Sciatic nerve (tissue), 2 donors: ENCODE measurements at regions not wholly inside any gene's neighbourhood (a gene's known extent, or its start where the extent isn't known, plus 50 kb on each side); places are given as distances from the start of the nearest gene placed in this dataset.

Experiments
- ATAC-seq: fragments of 200-7000 bp; cut with Tn5 transposase; one replicate; pipeline ENCODE4 v1.9.1; 2020; ENCODE audit warnings: mild to moderate bottlenecking, moderate library complexity
- DNase-seq: peaks from one replicate; pipeline ENCODE4 v3.0.0-alpha.2; 2020; ENCODE audit warnings: low spot score
- intact Hi-C: fragments of 100-400 bp; cut with DNase I; formaldehyde crosslinking; loops from one replicate; pipeline ENCODE4 v1.14.2; 2022
- donor health status: DM: no; HTN: no; CAD: no.
- donor health status: DM: no; HTN: no; CAD: no.

DNA sequence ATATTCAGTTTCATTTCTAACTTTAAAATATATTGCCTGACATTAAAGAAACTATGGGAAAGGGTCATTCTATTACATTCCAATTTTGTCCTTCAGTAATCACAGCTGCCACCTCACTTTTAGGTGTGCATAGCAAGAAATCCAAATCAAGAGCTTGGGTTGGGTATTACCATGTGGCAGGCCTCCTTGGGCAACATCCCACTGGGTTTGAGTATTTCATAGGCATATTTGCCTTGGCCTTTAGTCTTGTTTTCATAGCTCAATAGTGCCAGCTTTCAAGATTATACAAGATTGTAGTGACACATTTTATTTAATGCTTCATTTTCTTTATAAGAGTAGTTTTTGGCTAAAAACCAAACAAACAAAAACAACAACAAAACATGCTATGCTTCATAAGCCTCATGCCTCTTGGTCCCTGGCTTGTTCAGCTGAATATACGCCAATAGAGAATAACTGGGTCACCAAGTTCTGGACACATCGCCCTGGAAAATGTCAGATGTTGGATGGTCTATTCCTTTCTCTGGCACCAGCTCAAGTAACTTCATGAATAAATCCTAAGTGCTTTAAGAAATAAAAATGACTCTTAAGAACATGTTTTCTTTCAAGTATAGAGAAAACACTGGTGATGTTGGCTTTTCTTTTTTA lies 167.4 kb upstream of the STARD13 start:
- peak; percentile 32 for ATAC-seq
- intact Hi-C loops, result no loop called here
- DNase-seq, result no peak

DNA sequence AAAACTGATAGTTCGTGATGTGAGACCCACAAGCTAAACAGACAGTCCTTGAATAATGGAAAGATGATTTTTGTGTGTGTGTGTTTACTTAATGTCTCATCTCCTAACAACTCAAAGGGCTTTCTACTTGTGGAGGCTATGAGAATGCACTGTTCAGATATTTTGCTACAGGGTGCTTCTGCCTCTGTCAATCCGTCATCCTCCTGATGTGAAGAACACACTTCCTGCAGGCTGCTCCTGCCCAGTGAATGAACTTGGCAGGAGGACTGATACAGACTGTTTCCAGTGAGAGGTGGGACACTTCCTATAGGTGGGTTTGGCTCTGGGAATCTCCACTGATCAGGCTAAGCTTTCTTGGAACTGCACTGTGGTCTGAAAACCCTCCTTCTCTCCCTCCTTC lies 168.4 kb upstream of the STARD13 start:
- DNase-seq, result no peak
- intact Hi-C loops, result no loop called here
- ATAC-seq, result no peak

GRCh38 chr13:33454844-33455705 lies 169.5 kb upstream of the STARD13 start:
- peak; percentile 83 for ATAC-seq
- DNase-seq, result no peak
- intact Hi-C loops, result no loop called here

DNA sequence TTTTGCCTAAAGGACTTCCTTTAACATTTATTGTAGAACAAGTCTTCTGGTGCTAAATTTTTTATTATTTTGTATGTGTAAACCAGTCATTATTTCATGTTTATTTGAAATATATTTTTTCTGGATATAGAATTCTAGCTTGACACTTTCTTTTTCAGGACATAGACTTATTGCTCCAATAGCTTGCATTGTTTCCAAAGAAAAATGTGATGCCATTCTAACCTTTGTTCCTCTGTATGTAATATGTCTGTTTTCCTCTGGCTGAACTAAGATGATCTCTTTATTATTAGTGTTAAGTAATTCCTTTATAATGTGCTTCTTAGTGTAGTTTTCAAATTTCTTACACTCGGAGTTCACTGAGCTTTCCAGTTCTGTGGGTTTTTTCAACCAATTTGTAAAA lies 174.1 kb upstream of the STARD13 start:
- no peak for DNase-seq
- no peak for ATAC-seq
- intact Hi-C loops, result no loop called here

- DNase-seq, result no peak
- intact Hi-C loops, result no loop called here
- no peak for ATAC-seq
These were observed 176.6 kb upstream of the STARD13 start for GRCh38 chr13:33462109-33462508.

- ATAC-seq, result no peak
- intact Hi-C loops, result no loop called here
- no peak for DNase-seq
These were observed 178.8 kb upstream of the STARD13 start for GRCh38 chr13:33464345-33464744.

DNA sequence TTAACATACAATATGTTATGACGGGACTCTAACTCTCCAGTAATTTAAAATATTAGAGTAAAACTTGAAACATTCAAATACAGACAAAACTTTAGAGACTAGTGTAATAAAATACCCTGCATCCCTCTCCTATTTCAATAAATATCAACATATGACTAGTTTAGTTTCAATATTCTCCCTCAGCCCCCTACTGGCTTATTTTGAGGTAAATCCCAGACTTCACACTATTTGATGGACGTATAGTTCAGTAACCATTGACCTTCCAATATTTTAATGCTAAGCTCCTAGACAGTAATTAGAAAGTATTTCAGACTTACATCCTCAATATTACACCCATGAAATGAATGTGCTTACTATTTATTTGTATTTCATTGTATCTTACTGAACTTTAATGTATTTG lies 180.7 kb upstream of the STARD13 start:
- ATAC-seq, result no peak
- intact Hi-C loops, result no loop called here
- no peak for DNase-seq

- DNase-seq (no peak), ATAC-seq (no peak)
- intact Hi-C loops, result no loop called here
These were observed 182.0 kb upstream of the STARD13 start for GRCh38 chr13:33467556-33467955.

DNA sequence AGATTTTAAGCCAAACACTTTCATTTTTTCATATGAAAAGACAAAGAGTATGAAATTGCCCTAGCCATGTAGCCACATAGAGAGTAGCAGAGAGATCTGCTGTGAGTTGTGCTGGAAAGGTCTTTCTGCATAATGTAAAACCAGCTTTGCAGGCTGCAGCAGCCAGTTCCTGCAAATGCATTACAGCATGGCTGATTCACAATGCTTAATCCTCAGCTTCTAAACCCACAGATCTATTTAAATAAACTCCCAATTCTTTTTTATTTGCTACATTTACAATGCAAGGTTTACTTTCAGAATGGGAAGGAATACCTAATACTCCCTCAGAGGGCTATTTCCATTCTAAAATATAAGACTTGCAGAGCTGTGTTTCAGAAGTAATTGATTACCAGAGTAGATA lies 185.6 kb upstream of the STARD13 start:
- intact Hi-C loops, result no loop called here
- DNase-seq (no peak), ATAC-seq (no peak)

DNA sequence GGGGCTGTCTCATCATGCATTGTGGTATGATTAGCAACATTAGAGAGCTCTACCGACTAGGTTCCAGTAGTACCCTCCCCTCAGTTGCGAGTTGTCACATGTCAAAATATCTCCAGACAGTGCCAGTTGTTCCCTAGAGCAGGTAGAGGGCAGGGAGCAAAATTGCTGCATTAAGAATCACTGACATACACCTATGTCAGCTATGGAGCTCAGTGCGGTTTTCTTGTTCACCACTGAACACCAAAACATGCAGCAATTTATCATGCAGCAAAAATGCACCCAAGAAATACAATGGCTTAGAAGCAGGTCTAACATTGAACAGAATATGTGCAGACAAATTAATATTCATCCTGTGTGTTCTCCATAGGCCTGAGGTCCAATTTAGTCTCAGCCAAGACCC lies 186.9 kb upstream of the STARD13 start:
- no peak for DNase-seq
- no peak for ATAC-seq
- intact Hi-C loops, result no loop called here

DNA sequence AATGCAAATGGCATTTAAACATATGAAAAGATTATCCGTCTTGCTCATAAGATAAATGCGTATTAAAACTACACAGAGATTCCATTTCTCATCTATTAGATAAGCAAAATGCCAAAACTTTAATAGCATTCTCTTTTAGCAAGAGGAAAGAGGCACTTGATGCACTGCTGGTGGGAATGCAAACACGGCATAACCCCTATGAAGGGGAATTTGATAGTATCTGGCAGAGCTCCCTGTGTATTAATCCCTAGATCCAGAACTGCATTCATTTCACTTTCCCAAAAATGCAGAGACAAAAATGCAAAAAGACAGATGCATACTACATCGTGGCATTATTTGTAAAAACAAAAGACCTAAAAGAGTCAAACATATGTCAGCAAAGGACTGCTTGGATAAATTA lies 193.6 kb upstream of the STARD13 start:
- DNase-seq (no peak), ATAC-seq (no peak)
- intact Hi-C loops, result no loop called here

DNA sequence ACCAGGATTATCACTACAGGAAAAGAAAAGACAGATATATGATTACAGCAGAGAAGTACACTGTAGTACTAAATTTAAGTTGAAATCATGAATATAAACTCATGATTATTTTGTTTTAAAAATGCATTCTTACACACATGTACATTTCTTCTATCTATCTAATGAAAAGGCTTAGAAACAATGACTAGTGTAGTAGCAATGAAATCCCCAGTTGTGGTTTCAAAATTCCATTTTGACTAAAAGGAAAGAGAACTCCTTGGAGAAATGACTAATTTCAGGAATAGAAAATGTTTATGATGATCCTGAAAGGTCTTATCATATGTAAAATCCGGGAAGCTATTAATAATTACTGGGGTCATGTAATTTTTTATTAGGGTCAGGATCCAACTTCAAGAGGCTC lies 195.0 kb upstream of the STARD13 start:
- DNase-seq (no peak), ATAC-seq (no peak)
- intact Hi-C loops, result no loop called here

- DNase-seq (no peak), ATAC-seq (no peak)
- intact Hi-C loops, result no loop called here
These were observed 197.9 kb upstream of the STARD13 start for GRCh38 chr13:33483471-33483870.

GRCh38 chr13:33485247-33485646 lies 199.7 kb upstream of the STARD13 start:
- DNase-seq, result no peak
- no peak for ATAC-seq
- intact Hi-C loops, result no loop called here

DNA sequence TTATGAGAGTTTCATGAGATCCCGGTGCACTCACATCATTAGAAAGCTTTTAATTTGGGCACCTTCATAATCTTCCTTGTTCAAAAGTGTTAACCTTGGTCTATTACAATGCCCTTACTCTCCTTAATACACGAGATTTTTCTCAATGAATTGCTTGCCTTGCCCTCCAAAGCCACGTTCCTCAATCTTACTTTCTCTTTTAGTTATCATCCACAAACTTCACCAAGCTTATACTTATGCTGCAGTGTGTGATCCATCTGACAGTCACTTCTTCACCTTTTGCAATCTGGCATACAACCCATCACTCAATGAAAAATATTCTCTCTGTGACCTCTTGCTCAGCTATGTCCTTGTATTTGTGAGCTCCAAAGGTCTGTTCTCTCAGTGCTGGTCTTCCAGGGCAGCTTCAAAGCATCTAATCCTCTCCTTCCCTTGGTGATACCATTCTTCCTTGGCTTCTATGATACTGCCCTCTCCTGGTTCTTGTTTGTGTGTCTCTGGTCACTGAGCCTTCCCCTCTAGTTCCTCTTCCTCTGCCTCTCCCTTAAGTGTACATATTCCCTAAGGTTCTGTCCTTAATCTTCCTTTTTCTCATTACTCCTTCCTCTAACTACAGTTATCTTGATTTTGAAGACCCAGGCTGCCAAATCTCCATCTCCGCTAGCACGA lies 202.2 kb upstream of the STARD13 start:
- intact Hi-C loops, result no loop called here
- peak; percentile 94 for ATAC-seq
- no peak for DNase-seq

GRCh38 chr13:33489563-33489962 lies 204.0 kb upstream of the STARD13 start:
- no peak for ATAC-seq
- intact Hi-C loops, result no loop called here
- DNase-seq, result no peak

GRCh38 chr13:33490461-33491327 lies 205.1 kb upstream of the STARD13 start:
- no peak for ATAC-seq
- intact Hi-C loops, result no loop called here
- DNase-seq, result no peak

DNA sequence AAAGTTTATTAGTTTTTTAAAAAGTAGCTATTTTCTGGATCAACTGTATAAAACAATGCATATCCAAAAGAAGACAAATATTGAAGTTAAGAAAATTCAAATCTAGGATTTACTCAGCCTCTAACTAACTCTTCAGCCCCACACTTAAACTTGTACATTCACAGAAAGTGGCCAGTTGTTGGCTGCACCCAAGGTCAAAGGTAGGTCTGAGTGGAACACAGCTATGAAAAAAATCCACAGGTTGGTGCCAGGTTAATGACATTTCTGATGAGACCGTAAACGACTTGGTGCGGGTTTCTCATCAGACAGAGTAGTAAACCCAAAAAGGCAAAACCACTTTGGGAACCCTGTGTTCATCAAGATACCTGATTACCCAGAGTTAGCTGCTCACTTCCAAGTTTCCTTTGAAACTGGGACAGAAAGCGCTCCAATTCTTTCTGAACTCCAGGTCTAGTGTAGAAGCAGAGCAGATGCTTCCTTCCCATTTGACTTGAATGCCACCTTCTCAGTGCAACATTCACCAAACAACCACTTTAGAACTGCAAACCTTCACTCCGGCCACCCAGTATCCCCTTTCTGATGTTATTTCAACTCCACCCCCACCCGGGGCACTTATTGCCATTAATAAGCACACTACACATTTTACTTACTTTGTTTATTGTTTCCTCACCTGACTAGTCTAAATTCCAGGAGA lies 208.3 kb upstream of the STARD13 start:
- DNase-seq, result no peak
- ATAC-seq, result no peak
- intact Hi-C loops, result no loop called here
